Left lung (tissue), 4 donors: ENCODE measurements at regions not wholly inside any gene's neighbourhood (a gene's known extent, or its start where the extent isn't known, plus 50 kb on each side); places are given as distances from the start of the nearest gene placed in this dataset.
"Not testable (repeated sequence)": the region's sequence is repeated elsewhere in the genome, so short reads cannot be mapped to it uniquely, and the experiment has no call there.

Experiments used
- ATAC-seq: fragments of 200-7000 bp; cut with Tn5 transposase; one replicate; pipeline ENCODE4 v1.9.1; 2020; ENCODE audit warnings: moderate library complexity
- DNase-seq, 4 donors: peaks; one replicate each; pipeline ENCODE4 v3.0.0-alpha.2; 2013 to 2020
- H3K27ac ChIP-seq, 2 donors: fragments of 200-600 bp; sonication (generic) in 1 of 2; one replicate each; pipeline versions ENCODE4 v1.5.0 to v1.8.0; 2020 to 2021
- H3K27me3 ChIP-seq, 2 donors: fragments of 200-600 bp; sonication (generic) in 1 of 2; one replicate each; pipeline versions ENCODE4 v1.5.0 to v1.8.0; 2020 to 2021
- H3K36me3 ChIP-seq, 2 donors: fragments of 200-600 bp; sonication (generic) in 1 of 2; one replicate each; pipeline versions ENCODE4 v1.5.0 to v1.8.0; 2020 to 2021
- H3K4me1 ChIP-seq, 2 donors: fragments of 200-600 bp; one replicate each; pipeline ENCODE4 v1.8.0; 2021
- H3K4me3 ChIP-seq, 2 donors: fragments of 200-600 bp; sonication (generic) in 1 of 2; one replicate each; pipeline versions ENCODE4 v1.5.0 to v1.8.0; 2020 to 2021; ENCODE audit warnings: mild to moderate bottlenecking in 1 of 2
- H3K9me3 ChIP-seq, 2 donors: fragments of 200-600 bp; sonication (generic) in 1 of 2; one replicate each; pipeline versions ENCODE4 v1.5.0 to v1.8.0; 2020 to 2021
- CTCF ChIP-seq, 2 donors: fragments of 200-600 bp; sonication (generic) in 1 of 2; IDR thresholded peaks; one replicate each; pipeline versions ENCODE4 v1.5.0 to v1.8.0; 2021; ENCODE audit warnings: antibody characterized with exemption in 2 of 2
- intact Hi-C, 2 donors: fragments of 100-400 bp; cut with DNase I; formaldehyde crosslinking; loops; one replicate each; pipeline versions ENCODE4 v1.11.2 to v1.14.2; 2022
- donor health status: DM: no; HTN: yes; CAD: no.
- donor health status: DM: no; HTN: no; CAD: no.

- H3K27ac ChIP-seq: no peak overlapping the region
- no peaks in the 10 kb centered on the region for H3K36me3 ChIP-seq
- H3K4me1 ChIP-seq: no peaks in the 10 kb centered on the region
- H3K27me3 ChIP-seq: no peaks in the 10 kb centered on the region
- no peak for TF ChIP-seq CTCF (IDR thresholded peaks at IDR 0.05)
- no peaks in the 10 kb centered on the region for H3K9me3 ChIP-seq
- DNase-seq (no peak), ATAC-seq (no peak)
- intact Hi-C loops: no loop called here
- H3K4me3 ChIP-seq: no peak overlapping the region
Observed at GRCh38 chrX:19256986-19257385, 86.7 kb upstream of the PDHA1 start.

DNA sequence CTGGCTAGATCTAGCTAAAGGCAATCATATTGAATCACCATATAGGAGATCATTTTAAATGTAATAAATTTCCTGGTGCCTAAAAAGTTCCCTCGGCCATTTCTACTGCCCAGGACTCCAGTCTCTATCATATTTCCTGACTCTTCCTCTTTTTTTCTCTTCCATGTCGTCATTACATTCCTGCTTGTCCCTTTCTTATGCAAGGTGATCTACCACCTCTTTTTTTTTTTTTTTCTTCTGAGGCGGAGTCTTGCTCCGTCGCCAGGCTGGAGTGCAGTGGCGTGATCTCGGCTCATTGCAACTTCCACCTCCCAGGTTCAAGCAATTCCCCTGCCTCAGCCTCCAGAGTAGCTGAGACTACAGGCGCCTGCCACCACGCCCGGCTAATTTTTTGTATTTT, 82.7 kb upstream of the PDHA1 start:
- intact Hi-C loops, H3K4me1 ChIP-seq, ATAC-seq: not testable (repeated sequence)

DNA sequence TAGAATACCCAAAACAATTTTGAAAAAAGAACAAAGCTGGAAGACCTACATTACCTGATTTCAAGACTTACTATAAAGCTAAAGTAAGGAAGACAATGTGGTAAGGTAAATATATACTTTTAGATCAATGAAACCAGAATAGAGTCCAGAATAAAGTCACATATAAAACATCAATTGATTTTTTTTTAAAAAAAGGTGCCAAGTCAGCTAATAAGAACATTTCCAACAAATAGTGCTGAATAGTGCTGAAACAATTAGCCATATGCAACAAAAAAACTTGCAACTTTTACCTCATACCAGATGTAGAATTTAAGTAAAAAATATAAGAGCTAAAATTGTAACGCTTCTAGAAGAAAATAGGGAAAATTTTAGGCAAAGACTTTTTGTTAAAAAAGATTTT, 73.0 kb upstream of the PDHA1 start:
- Histone ChIP-seq H3K4me3 (no peak overlapping the region), H3K4me1 (no peaks in the 10 kb centered on the region), H3K36me3 (no peaks in the 10 kb centered on the region), H3K27me3 (no peaks in the 10 kb centered on the region), H3K9me3 (no peaks in the 10 kb centered on the region), H3K27ac (no peak overlapping the region)
- ATAC-seq: no peak
- no peak for DNase-seq
- intact Hi-C loops: no loop called here
- no peak for TF ChIP-seq CTCF (IDR thresholded peaks at IDR 0.05)

More for the DNA sequence above, 82.7 kb upstream of the PDHA1 start:
- not testable (repeated sequence) for H3K27me3 ChIP-seq, H3K9me3 ChIP-seq, H3K27ac ChIP-seq, H3K36me3 ChIP-seq, H3K4me3 ChIP-seq, DNase-seq

- no peak for DNase-seq
- Histone ChIP-seq H3K36me3 (no peaks in the 10 kb centered on the region), H3K27me3 (no peaks in the 10 kb centered on the region), H3K27ac (no peak overlapping the region), H3K9me3 (no peaks in the 10 kb centered on the region), H3K4me3 (no peak overlapping the region), H3K4me1 (no peaks in the 10 kb centered on the region)
- ATAC-seq: no peak
- TF ChIP-seq CTCF (IDR thresholded peaks at IDR 0.05): no peak
- intact Hi-C loops: no loop called here
Observed at GRCh38 chrX:19272452-19272851, 71.3 kb upstream of the PDHA1 start.

- intact Hi-C loops: no loop called here
- TF ChIP-seq CTCF (IDR thresholded peaks at IDR 0.05): no peak
Observed at GRCh38 chrX:19280636-19281035, 63.1 kb upstream of the PDHA1 start.

GRCh38 chrX:19281256-19281655, 62.5 kb upstream of the PDHA1 start:
- no peaks in the 10 kb centered on the region for H3K36me3 ChIP-seq
- H3K27ac ChIP-seq: no peak overlapping the region
- intact Hi-C loops: no loop called here
- TF ChIP-seq CTCF (IDR thresholded peaks at IDR 0.05): no peak
- no peaks in the 10 kb centered on the region for H3K4me1 ChIP-seq
- H3K4me3 ChIP-seq: no peak overlapping the region
- ATAC-seq (no peak), DNase-seq (no peak)
- H3K9me3 ChIP-seq: no peaks in the 10 kb centered on the region
- no peaks in the 10 kb centered on the region for H3K27me3 ChIP-seq

More at GRCh38 chrX:19280636-19281035, 63.1 kb upstream of the PDHA1 start:
- DNase-seq (no peak), ATAC-seq (no peak)
- H3K27me3 ChIP-seq: no peaks in the 10 kb centered on the region
- no peaks in the 10 kb centered on the region for H3K36me3 ChIP-seq
- no peak overlapping the region for H3K27ac ChIP-seq
- H3K4me3 ChIP-seq: no peak overlapping the region
- no peaks in the 10 kb centered on the region for H3K4me1 ChIP-seq
- H3K9me3 ChIP-seq: no peaks in the 10 kb centered on the region
